Esophagus (tissue), 2 donors: ENCODE measurements at regions not wholly inside any gene's neighbourhood (a gene's known extent, or its start where the extent isn't known, plus 50 kb on each side); places are given as distances from the start of the nearest gene placed in this dataset.
"Not testable (repeated sequence)": the region's sequence is repeated elsewhere in the genome, so short reads cannot be mapped to it uniquely, and the experiment has no call there.

ENCODE experiments used
- H3K27ac ChIP-seq, 2 donors: one replicate each; pipeline ENCODE4 v1.5.1; 2013; ENCODE audit warnings: low read depth in 2 of 2, mild to moderate bottlenecking in 2 of 2, inconsistent platforms in 1 of 2, low read length in 1 of 2, moderate library complexity in 1 of 2
- H3K27me3 ChIP-seq, 2 donors: one replicate each; pipeline ENCODE4 v1.6.1; 2013; ENCODE audit warnings: low read length in 2 of 2, control low read depth in 1 of 2, mild to moderate bottlenecking in 1 of 2; ENCODE audit not compliant: insufficient read depth in 2 of 2, control insufficient read depth in 1 of 2
- H3K36me3 ChIP-seq, 2 donors: one replicate each; pipeline ENCODE4 v1.6.1; 2013; ENCODE audit warnings: low read length in 1 of 2; ENCODE audit not compliant: control insufficient read depth in 2 of 2, insufficient read depth in 2 of 2
- H3K4me1 ChIP-seq, 2 donors: one replicate each; pipeline ENCODE4 v1.6.1; 2013; ENCODE audit warnings: low read length in 1 of 2; ENCODE audit not compliant: control insufficient read depth in 2 of 2, insufficient read depth in 2 of 2
- H3K4me3 ChIP-seq, 2 donors: one replicate each; pipeline ENCODE4 v1.5.1; 2013; ENCODE audit warnings: low read length in 2 of 2, mild to moderate bottlenecking in 2 of 2, low read depth in 1 of 2, moderate library complexity in 1 of 2
- H3K9me3 ChIP-seq, 2 donors: one replicate each; pipeline ENCODE4 v1.6.1; 2013; ENCODE audit warnings: mild to moderate bottlenecking in 2 of 2, low read depth in 1 of 2, low read length in 1 of 2, moderate library complexity in 1 of 2; ENCODE audit not compliant: control insufficient read depth in 2 of 2, insufficient read depth in 1 of 2
- WGBS, 2 donors: extraction: QIAGEN DNeasy Blood & Tissue Kit; methylation state at CpG; one replicate each; pipeline ENCODE4 v1.1.7; 2013; 5-methylcytosine and 5-hydroxymethylcytosine counted together
- donor health status: healthy with polysubstance abuse.
- donor health status: Bipolar disorder and iron deficiency.

DNA sequence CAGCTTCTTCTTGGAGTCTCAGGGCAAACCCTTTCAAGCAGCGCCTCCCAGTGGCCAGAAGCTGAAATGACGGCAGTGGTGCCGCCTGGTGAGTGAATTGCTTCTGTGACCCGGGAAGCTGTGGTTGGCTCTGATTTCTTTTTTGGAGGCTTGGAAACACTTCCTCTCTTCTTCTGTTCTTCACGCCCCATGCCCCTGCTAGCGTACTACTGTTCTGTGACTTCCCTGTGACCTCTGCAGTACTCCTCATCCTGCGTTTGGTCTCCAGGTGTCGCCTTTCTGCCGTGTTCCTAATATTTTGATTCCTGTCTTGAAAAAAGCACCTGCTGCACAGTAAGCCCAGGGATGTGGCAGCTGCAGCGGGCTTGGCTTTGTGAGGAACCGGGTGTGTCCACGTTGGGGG, 176.4 kb downstream of the ADRA2C start:
- H3K9me3 ChIP-seq: not testable (repeated sequence)

DNA sequence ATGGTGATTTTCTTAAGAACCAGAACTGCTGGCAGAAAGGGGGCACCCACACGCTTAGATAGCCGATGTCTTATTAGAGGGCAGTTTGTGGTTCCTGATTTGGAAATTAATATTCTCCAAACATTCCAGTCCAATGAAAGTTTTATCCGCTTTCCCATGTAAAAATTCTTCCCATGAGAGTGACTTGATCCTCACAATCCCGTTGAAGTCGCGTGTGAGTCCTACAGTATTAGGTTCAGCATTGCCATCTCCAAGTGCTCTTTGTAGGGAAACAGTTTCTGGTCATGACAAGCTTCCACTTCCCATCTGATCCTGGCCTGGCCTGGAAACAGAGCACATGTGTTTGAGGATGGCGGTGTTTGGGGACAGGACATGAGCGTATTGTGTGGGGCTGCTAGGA, 176.9 kb downstream of the ADRA2C start:
- H3K27ac ChIP-seq, H3K27me3 ChIP-seq, H3K36me3 ChIP-seq, H3K4me1 ChIP-seq, H3K9me3 ChIP-seq, H3K4me3 ChIP-seq: not testable (repeated sequence)
- WGBS, 2 donors: 64 to 76% methylated on average over 6 to 8 of the region's 8 CpGs

More for the DNA sequence above, 176.4 kb downstream of the ADRA2C start:
- H3K27me3 ChIP-seq, H3K27ac ChIP-seq, H3K4me1 ChIP-seq, H3K4me3 ChIP-seq, H3K36me3 ChIP-seq: not testable (repeated sequence)
- 9 to 16% methylated on average over 9 to 12 of the region's 12 CpGs for WGBS, 2 donors

DNA sequence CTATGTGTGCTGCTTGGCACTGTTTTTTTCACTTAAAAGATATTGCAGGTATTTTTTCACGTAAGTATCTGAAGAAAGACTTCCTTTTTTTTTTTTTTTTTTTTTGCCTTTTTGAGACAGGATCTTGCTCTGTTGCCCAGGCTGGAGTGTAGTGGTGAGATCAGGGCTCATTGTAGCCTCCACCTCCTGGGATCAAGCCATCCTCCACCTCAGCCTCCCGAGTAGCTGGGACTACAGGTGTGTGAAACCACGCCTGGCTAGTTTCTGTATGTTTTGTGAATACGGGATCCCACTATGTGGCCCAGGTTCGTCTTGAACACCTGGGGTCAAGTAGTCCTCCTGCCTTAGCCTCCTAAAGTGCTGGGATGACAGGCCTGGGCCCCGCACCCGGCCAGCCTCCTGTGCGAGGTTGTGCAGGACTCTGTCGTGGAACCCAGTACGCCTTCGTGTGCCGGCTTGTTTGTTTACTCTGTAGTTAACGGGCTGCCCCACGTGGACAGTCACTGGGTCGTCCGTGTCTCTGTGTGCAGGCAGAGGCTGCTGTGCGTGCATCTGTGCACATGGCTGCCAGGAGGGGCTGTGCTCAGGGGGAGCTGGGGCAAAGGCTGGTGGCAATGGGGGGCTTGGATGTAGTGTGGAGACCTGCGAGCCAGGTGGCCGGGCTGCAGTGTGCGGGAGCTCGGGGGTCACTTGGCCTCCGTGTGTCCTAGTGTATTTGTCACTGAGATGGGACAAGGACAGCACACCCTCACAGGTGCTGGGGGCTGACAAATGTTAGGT, 179.5 kb downstream of the ADRA2C start:
- no peaks in the 10 kb centered on the region for H3K4me1 ChIP-seq
- no peaks in the 10 kb centered on the region for H3K9me3 ChIP-seq
- no peaks in the 10 kb centered on the region for H3K27me3 ChIP-seq
- H3K27ac ChIP-seq: no peak overlapping the region
- peaks cover 0 to 3% of the 10 kb centered on the region in 2 donors for H3K36me3 ChIP-seq
- WGBS, 2 donors: 87 to 94% methylated on average over 22 of the region's 22 CpGs
- no peak overlapping the region for H3K4me3 ChIP-seq

DNA sequence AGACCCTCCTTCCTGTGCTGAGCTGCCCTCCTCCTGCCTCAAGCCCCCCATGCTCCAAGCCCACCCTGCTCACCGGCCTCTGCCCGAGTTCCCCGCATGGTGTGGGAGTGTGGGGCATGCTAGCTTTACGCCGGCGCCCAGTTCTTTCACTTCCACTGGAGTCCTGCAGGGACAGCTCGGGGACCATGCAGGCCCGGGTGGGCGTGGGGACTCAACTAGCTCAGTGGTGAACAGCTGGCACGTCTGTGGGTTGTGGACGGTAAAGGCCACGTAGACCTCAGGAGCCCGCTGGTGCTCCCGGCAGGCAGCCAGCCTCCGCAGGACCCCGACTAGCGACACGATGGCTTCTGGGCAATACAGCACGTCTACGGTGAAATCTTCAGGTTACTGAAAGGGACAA, 180.4 kb downstream of the ADRA2C start:
- 93 to 94% methylated on average over 20 of the region's 20 CpGs for WGBS, 2 donors
- not testable (repeated sequence) for H3K36me3 ChIP-seq, H3K9me3 ChIP-seq

DNA sequence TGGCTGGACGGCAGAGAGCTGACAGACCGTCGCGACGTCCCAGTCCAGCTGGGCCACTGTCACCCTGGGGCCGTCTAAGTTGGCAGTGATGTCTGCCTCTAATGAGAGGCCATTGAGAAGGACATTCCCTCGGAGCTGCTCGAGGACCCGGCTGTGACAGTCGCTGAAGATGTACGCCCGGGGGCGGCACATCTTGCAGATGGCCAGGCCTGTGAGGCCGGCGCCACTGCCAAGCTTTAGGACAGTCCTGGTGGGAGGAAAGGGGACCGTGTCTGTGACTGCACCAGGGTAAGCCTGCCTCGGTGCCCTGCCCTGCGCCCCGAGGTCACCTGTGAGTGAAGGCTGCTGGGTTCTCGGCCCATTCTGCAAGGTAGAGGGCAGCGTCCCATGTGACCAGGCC, 181.6 kb downstream of the ADRA2C start:
- H3K4me1 ChIP-seq, H3K4me3 ChIP-seq, H3K27me3 ChIP-seq, H3K27ac ChIP-seq, H3K9me3 ChIP-seq, H3K36me3 ChIP-seq: not testable (repeated sequence)
- WGBS, 2 donors: 93 to 95% methylated on average over 20 to 21 of the region's 21 CpGs

More for the DNA sequence above, 180.4 kb downstream of the ADRA2C start:
- H3K4me1 ChIP-seq, H3K27ac ChIP-seq, H3K27me3 ChIP-seq, H3K4me3 ChIP-seq: not testable (repeated sequence)

DNA sequence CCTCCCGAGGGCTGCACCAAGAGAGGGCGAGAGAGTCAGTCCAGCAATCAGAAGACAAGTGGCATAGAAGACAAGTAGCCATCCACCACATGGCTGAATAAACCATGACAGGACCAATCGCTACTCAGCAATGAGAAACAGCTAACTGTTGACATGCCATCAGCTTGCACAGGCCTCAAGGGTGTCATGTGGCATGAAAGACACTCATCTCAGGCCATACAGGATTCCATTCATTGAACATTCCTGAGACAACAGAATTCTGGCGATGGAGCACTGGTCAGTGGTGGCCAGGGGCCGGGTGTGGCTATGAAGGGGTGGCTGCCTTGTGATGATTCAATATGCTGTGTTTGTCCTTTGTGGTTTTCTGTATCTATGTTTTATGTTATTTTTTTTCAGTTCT, 182.0 kb downstream of the ADRA2C start:
- not testable (repeated sequence) for H3K9me3 ChIP-seq, H3K36me3 ChIP-seq, H3K27me3 ChIP-seq, H3K4me3 ChIP-seq, H3K4me1 ChIP-seq, H3K27ac ChIP-seq
- WGBS, 2 donors: 98% methylated on average over 5 of the region's 5 CpGs

DNA sequence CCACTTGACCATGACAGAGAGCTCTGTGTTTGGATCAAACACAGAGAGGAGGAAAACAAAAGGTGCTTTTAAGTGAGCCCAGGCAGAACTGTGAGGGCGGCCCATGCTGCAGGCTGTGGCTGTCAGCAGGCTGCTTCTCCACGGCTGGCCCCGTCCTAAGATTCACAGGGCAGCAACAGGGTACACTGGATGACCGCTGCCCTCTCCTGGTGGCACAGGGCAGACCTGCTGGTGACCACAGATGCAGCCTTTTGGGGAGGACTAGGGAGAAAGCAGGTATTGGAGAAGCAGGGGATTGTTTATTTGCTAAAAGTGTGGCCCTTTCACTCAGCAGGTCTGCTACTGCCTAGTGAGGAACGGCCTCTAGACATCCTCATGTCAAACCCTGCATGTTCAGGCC, 183.7 kb downstream of the ADRA2C start:
- H3K27ac ChIP-seq, H3K4me1 ChIP-seq, H3K9me3 ChIP-seq, H3K4me3 ChIP-seq, H3K36me3 ChIP-seq, H3K27me3 ChIP-seq: not testable (repeated sequence)
- 74 to 81% methylated on average over 4 to 5 of the region's 5 CpGs for WGBS, 2 donors

DNA sequence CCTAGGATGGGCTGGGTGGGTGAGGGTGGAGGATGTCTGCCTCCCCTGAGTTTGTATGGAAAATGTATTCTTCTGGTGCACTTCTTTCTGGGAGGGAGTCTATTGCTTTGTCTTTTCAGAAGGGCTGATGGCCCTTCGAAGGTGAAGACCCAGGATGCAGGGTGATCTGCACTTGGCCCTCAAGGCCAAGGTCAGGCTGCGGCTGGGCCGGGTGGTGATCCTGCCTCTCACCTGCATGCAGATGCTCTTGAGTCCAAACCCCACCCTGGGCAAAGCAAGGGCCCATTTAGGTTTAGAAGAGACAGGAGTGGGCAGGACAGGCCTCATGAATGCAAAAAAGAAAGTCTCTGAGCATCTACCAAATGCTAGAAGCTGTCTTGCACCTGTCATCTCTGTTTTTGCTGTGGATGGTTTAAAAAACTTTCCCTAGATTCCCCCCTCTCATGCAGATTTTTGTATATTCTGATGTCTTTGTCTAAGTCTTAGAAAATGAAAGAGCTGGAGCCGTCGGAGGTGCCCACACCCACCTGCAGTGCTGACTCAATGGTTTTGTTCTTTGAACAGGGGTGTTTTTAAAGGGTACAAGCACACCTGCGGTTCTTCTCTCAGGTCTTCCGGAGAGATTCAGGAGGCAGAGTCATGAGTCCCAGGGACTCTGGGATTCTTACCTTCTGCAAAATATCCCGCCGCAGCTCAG, 186.4 kb downstream of the ADRA2C start:
- H3K36me3 ChIP-seq, H3K4me1 ChIP-seq, H3K4me3 ChIP-seq, H3K9me3 ChIP-seq, H3K27me3 ChIP-seq: not testable (repeated sequence)
- H3K27ac ChIP-seq: peak overlapping the region in 1 of 2 donors; percentile 25
- 81 to 87% methylated on average over 9 of the region's 9 CpGs for WGBS, 2 donors

DNA sequence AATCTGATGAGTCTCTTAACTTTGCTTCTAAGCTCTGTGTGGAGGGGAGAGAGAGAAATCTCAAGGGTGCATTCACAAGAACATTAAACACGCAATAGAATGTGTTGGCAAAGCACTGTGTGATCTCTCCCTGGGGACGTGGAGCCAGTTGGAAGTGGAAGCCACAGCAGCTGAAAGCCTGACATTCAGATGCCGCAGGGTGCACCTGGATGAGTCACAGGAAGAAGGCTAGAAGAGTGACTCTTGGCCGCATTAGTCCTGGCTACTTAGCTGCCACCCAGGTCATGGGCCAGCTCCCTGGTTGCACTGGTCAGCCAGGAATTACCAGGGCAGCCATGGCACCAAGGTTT, 186.9 kb downstream of the ADRA2C start:
- WGBS, 2 donors: 48 to 86% methylated on average over 4 of the region's 4 CpGs
- H3K27ac ChIP-seq: peak overlapping the region in 1 of 2 donors; percentile 25
- not testable (repeated sequence) for H3K9me3 ChIP-seq, H3K27me3 ChIP-seq, H3K4me1 ChIP-seq, H3K36me3 ChIP-seq, H3K4me3 ChIP-seq
